Peyer's patch (tissue), 4 donors: ENCODE measurements at regions not wholly inside any gene's neighbourhood (a gene's known extent, or its start where the extent isn't known, plus 50 kb on each side); places are given as distances from the start of the nearest gene placed in this dataset.

Source experiments
- POLR2A ChIP-seq, 2 donors: fragments of 450-650 bp; IDR thresholded peaks; one replicate each; pipeline ENCODE4 v1.5.1; 2017; ENCODE audit warnings: antibody characterized with exemption in 2 of 2, mild to moderate bottlenecking in 2 of 2, moderate library complexity in 2 of 2
- TF ChIP-seq, protein P1 (sequence below), 6 experiments: fragments of 450-650 bp in 4 of 6; fragments of 200-600 bp in 2 of 6; sonication (generic) in 1 of 6; IDR thresholded peaks; one replicate each; pipeline ENCODE4 v1.5.1; 2017 to 2019; ENCODE audit warnings: antibody characterized with exemption in 6 of 6, mild to moderate bottlenecking in 3 of 6, moderate library complexity in 1 of 6

DNA sequence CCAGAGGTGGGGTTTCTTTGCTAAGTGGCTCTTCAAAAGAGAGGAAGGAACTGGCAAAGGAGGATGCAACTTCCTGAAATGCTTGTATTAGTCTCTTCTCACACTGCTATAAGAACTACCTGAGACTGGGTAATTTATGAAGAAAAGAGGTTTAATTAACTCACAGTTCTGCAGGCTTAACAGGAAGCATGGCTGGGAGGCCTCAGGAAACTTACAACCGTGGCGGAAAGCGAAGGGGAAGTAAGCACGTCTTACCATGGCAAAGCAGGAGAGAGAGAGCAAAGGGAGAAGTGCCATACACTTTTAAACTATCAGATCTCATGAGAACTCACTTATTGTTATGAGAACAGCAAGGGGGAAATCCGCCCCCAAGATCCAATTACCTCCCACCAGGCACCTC, 505.7 kb downstream of the ZNF674 start:
- TF ChIP-seq, protein P1, sequence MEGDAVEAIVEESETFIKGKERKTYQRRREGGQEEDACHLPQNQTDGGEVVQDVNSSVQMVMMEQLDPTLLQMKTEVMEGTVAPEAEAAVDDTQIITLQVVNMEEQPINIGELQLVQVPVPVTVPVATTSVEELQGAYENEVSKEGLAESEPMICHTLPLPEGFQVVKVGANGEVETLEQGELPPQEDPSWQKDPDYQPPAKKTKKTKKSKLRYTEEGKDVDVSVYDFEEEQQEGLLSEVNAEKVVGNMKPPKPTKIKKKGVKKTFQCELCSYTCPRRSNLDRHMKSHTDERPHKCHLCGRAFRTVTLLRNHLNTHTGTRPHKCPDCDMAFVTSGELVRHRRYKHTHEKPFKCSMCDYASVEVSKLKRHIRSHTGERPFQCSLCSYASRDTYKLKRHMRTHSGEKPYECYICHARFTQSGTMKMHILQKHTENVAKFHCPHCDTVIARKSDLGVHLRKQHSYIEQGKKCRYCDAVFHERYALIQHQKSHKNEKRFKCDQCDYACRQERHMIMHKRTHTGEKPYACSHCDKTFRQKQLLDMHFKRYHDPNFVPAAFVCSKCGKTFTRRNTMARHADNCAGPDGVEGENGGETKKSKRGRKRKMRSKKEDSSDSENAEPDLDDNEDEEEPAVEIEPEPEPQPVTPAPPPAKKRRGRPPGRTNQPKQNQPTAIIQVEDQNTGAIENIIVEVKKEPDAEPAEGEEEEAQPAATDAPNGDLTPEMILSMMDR (IDR thresholded peaks at IDR 0.05) = no peak
- no peak for TF ChIP-seq POLR2A (IDR thresholded peaks at IDR 0.05)
